ENCODE measurements at regions not wholly inside any gene's neighbourhood (a gene's known extent, or its start where the extent isn't known, plus 50 kb on each side); places are given as distances from the start of the nearest gene placed in this dataset.

DNA sequence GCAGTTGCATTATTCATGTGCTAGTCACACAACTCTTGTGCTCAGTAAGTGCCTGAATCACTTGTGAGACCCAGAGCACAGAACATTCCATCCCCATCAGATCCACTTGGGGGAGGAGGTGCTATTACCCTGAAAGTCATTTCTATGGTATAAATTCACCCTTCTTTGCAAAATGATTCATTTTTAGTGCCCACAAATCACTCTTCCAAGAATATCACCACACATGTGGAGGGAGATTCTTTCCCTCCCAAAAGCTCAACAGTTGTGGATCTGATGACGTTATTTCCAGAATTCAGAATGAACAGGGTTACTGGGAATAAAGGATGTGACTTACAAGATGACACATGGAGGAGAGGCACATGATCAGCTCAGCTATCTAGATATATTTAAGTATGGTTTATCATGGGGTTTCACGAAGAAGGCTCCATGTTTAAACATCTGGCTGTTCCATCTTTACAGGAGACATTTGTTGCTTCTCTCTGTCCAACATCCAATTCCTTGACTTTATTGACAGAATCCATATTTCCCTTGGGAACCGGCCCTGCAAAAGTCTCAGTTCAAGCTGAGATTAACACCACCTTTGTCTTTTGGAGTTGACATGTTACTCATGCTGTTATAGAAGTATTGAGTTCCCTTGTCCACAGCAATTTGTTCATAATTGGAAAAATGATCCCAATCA lies 214.2 kb upstream of the PROK2 start:
- H3K4me3 ChIP-seq (ENCODE audit: low read length in 2 of 2) = no peak overlapping the region
- ChIA-PET CTCF (ENCODE audit: partially characterized antibody) (no interaction called here), POLR2A (ENCODE audit: partially characterized antibody) (no interaction called here)
- no peak for DNase-seq
- no peak overlapping the region for H3K27ac ChIP-seq (ENCODE audit: low read depth, low read length)
- Mint-ChIP-seq H3K27ac (no peak overlapping the region), H3K4me1 (no peaks in the 10 kb centered on the region), H3K36me3 (no peaks in the 10 kb centered on the region), H3K9me3 (no peaks in the 10 kb centered on the region), H3K4me3 (no peak overlapping the region), H3K27me3 (peaks cover 1 to 3% of the 10 kb centered on the region in 2 donors)
- no peaks in the 10 kb centered on the region for H3K27me3 ChIP-seq (ENCODE audit: insufficient read depth, low read length)
- H3K4me1 ChIP-seq (ENCODE audit: insufficient read depth, low read length) = no peaks in the 10 kb centered on the region
- H3K9me3 ChIP-seq (ENCODE audit: control insufficient read depth in 1 of 2, low read length in 2 of 2) = no peaks in the 10 kb centered on the region
- intact Hi-C loops (cut with micrococcal nuclease) = no loop called here
- H3K36me3 ChIP-seq (ENCODE audit: insufficient read depth, low read length) = no peaks in the 10 kb centered on the region

DNA sequence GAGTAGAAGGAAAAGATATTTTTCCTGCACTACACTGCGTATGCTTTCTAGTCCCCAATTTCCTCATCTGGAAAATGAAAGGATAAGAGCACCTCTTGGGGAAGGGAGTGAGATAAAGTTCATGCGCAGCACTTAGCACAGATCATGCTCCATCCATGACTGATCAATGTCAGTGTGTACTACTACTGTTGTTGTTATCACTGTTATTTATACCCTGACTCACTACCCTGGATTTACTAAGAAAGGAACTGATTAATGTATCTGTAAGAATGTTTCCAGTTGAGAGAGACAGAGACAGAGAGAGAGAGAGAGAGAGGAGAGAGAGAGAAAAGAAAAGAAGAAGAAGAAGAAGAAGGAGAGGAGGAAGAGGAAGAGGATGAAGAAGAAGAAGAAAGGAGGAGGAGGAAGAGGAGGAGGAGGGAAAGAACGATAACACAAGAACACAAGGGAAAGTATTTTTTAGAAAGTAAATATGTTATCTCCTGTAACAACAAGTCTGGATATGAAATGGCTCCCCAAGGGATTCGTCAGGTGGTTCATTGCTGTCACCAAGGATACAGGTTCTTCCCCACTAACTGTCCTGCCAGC lies 212.2 kb upstream of the PROK2 start:
- no peaks in the 10 kb centered on the region for H3K36me3 Mint-ChIP-seq
- DNase-seq = no peak
- intact Hi-C loops (cut with micrococcal nuclease) = no loop called here
- Histone ChIP-seq H3K36me3 (ENCODE audit: insufficient read depth, low read length) (no peaks in the 10 kb centered on the region), H3K4me3 (ENCODE audit: low read length in 2 of 2) (no peak overlapping the region), H3K27me3 (ENCODE audit: insufficient read depth, low read length) (no peaks in the 10 kb centered on the region), H3K4me1 (ENCODE audit: insufficient read depth, low read length) (no peaks in the 10 kb centered on the region), H3K27ac (ENCODE audit: low read depth, low read length) (no peak overlapping the region), H3K9me3 (ENCODE audit: control insufficient read depth in 1 of 2, low read length in 2 of 2) (no peaks in the 10 kb centered on the region)
- no peaks in the 10 kb centered on the region for H3K9me3 Mint-ChIP-seq
- H3K4me3 Mint-ChIP-seq = no peak overlapping the region
- H3K4me1 Mint-ChIP-seq = no peaks in the 10 kb centered on the region
- peaks cover 1 to 3% of the 10 kb centered on the region in 2 donors for H3K27me3 Mint-ChIP-seq
- ChIA-PET POLR2A (ENCODE audit: partially characterized antibody) (no interaction called here), CTCF (ENCODE audit: partially characterized antibody) (no interaction called here)
- H3K27ac Mint-ChIP-seq = no peak overlapping the region

DNA sequence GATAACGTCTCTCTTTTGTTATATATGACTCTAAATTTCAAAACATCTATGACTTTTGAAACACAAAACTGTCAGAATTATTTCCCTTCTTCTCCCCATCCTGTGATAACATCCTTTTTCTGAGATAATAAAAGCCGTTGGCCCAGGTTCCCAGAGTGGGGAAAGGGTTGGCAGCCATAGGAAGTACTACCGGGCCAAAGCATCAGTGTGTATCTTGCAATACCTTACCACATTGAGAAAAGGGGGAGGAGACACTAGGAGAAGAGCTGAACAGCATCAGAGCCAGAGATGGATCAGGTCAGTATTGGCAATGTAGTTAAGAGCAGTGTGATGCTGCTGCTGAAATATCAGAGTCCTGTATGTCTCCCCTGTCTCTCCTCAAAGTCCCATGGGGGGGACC lies 210.0 kb upstream of the PROK2 start:
- ChIA-PET CTCF (ENCODE audit: partially characterized antibody) (no interaction called here), POLR2A (ENCODE audit: partially characterized antibody) (no interaction called here)
- H3K36me3 Mint-ChIP-seq = no peaks in the 10 kb centered on the region
- peaks cover 0 to 3% (median 0%) of the 10 kb centered on the region in 8 donors for H3K9me3 Mint-ChIP-seq
- no peaks in the 10 kb centered on the region for H3K27me3 ChIP-seq (ENCODE audit: insufficient read depth, low read length)
- no peak overlapping the region for H3K27ac Mint-ChIP-seq
- no peaks in the 10 kb centered on the region for H3K9me3 ChIP-seq (ENCODE audit: control insufficient read depth in 1 of 2, low read length in 2 of 2)
- intact Hi-C loops (cut with micrococcal nuclease) = no loop called here
- no peaks in the 10 kb centered on the region for H3K36me3 ChIP-seq (ENCODE audit: insufficient read depth, low read length)
- no peak overlapping the region for H3K4me3 ChIP-seq (ENCODE audit: low read length in 2 of 2)
- no peaks in the 10 kb centered on the region for H3K4me1 ChIP-seq (ENCODE audit: insufficient read depth, low read length)
- H3K4me1 Mint-ChIP-seq = no peaks in the 10 kb centered on the region
- H3K27me3 Mint-ChIP-seq = peaks cover 0 to 3% of the 10 kb centered on the region in 2 donors
- DNase-seq = no peak
- H3K27ac ChIP-seq (ENCODE audit: low read depth, low read length) = no peak overlapping the region
- H3K4me3 Mint-ChIP-seq = no peak overlapping the region

DNA sequence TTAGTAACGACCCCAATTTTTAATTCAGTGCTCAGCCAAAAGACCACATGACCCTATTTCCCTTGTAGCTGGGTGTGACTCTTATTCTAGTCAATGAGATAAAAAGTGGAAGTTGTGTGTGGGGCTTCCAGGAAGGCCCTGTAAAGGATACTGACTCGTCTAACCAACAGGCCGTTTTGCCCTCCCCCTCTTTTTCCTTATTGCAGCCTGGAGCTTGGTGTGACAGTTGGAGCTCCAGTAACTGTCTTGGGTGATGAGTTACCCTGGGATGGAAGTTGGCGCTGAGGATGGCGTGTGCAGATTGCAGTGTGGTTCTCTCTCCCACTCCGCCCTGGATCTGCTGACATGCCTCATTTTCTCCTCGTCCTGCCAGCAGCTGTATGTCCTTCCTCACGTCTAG lies 209.3 kb upstream of the PROK2 start:
- Histone ChIP-seq H3K4me3 (ENCODE audit: low read length in 2 of 2) (no peak overlapping the region), H3K27ac (ENCODE audit: low read depth, low read length) (no peak overlapping the region), H3K9me3 (ENCODE audit: control insufficient read depth in 1 of 2, low read length in 2 of 2) (no peaks in the 10 kb centered on the region), H3K27me3 (ENCODE audit: insufficient read depth, low read length) (no peaks in the 10 kb centered on the region), H3K4me1 (ENCODE audit: insufficient read depth, low read length) (no peaks in the 10 kb centered on the region), H3K36me3 (ENCODE audit: insufficient read depth, low read length) (no peaks in the 10 kb centered on the region)
- H3K4me3 Mint-ChIP-seq = no peak overlapping the region
- H3K4me1 Mint-ChIP-seq = no peaks in the 10 kb centered on the region
- DNase-seq = no peak
- ChIA-PET POLR2A (ENCODE audit: partially characterized antibody) (no interaction called here), CTCF (ENCODE audit: partially characterized antibody) (no interaction called here)
- no peaks in the 10 kb centered on the region for H3K36me3 Mint-ChIP-seq
- H3K27me3 Mint-ChIP-seq = peaks cover 0 to 3% of the 10 kb centered on the region in 2 donors
- H3K27ac Mint-ChIP-seq = no peak overlapping the region
- H3K9me3 Mint-ChIP-seq = peaks cover 0 to 3% (median 0%) of the 10 kb centered on the region in 8 donors
- intact Hi-C loops (cut with micrococcal nuclease) = no loop called here

DNA sequence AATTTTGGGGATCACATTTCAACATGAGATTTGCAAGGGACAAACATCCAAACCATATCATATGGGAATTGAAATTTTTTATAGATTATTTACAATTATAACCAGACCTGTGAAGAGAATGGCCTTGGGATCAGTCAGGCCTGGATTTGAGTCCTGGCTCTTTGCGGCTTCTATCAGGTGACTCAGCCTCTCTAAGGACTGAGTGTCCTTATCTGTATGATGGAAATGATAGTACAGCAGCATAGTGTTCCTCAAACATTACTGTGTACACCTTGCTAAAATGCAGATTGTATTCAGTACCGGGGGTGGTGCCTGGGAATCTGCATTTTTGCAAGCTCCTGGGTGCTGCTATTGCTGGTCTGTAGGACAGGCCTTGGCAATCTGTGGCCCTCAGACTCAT lies 206.7 kb upstream of the PROK2 start:
- H3K27ac Mint-ChIP-seq = no peak overlapping the region
- ChIA-PET CTCF (ENCODE audit: partially characterized antibody) (no interaction called here), POLR2A (ENCODE audit: partially characterized antibody) (no interaction called here)
- H3K4me3 Mint-ChIP-seq = no peak overlapping the region
- H3K27me3 Mint-ChIP-seq = no peaks in the 10 kb centered on the region
- no peaks in the 10 kb centered on the region for H3K36me3 Mint-ChIP-seq
- DNase-seq = no peak
- H3K27ac ChIP-seq (ENCODE audit: low read depth, low read length) = no peak overlapping the region
- H3K9me3 Mint-ChIP-seq = peaks cover 0 to 3% (median 0%) of the 10 kb centered on the region in 8 donors
- intact Hi-C loops (cut with micrococcal nuclease) = no loop called here
- peaks cover 0 to 2% (median under 1%) of the 10 kb centered on the region in 4 donors for H3K4me1 Mint-ChIP-seq
- no peaks in the 10 kb centered on the region for H3K27me3 ChIP-seq (ENCODE audit: insufficient read depth, low read length)
- no peak overlapping the region for H3K4me3 ChIP-seq (ENCODE audit: low read length in 2 of 2)
- no peaks in the 10 kb centered on the region for H3K4me1 ChIP-seq (ENCODE audit: insufficient read depth, low read length)
- no peaks in the 10 kb centered on the region for H3K9me3 ChIP-seq (ENCODE audit: control insufficient read depth in 1 of 2, low read length in 2 of 2)
- H3K36me3 ChIP-seq (ENCODE audit: insufficient read depth, low read length) = no peaks in the 10 kb centered on the region

DNA sequence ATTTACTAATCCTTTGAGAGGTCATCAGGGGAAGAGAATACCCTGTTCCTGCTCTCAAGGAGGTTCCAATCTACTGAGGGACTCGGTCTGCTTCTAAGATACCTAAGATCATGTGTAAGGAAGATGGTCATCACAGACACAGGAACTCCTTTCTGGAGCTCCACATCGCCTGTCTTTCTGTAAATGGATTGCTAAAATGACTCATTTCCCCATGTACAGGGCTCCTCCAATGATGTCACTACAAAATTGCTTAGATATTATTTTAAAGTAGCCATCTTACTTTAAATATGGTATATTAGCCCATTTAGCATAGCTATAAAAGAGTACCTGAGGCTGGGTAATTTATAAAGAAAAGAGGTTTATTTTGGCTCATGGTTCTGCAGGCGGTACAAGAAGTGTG lies 206.1 kb upstream of the PROK2 start:
- intact Hi-C loops (cut with micrococcal nuclease) = no loop called here
- ChIA-PET POLR2A (ENCODE audit: partially characterized antibody) (no interaction called here), CTCF (ENCODE audit: partially characterized antibody) (interaction anchor here (1.5 kb wide), 1 partner anchor 11 kb away, joined by 3 read pairs; no protein-coding TSS in a partner anchor)
- Histone ChIP-seq H3K4me1 (ENCODE audit: insufficient read depth, low read length) (no peaks in the 10 kb centered on the region), H3K27ac (ENCODE audit: low read depth, low read length) (no peak overlapping the region), H3K9me3 (ENCODE audit: control insufficient read depth in 1 of 2, low read length in 2 of 2) (no peaks in the 10 kb centered on the region), H3K27me3 (ENCODE audit: insufficient read depth, low read length) (no peaks in the 10 kb centered on the region), H3K4me3 (ENCODE audit: low read length in 2 of 2) (no peak overlapping the region), H3K36me3 (ENCODE audit: insufficient read depth, low read length) (no peaks in the 10 kb centered on the region)
- Mint-ChIP-seq H3K4me1 (peaks cover 0 to 2% (median under 1%) of the 10 kb centered on the region in 4 donors), H3K4me3 (no peak overlapping the region), H3K27ac (no peak overlapping the region), H3K36me3 (no peaks in the 10 kb centered on the region), H3K9me3 (peaks cover 0 to 3% (median 0%) of the 10 kb centered on the region in 8 donors), H3K27me3 (no peaks in the 10 kb centered on the region)
- DNase-seq = no peak

DNA sequence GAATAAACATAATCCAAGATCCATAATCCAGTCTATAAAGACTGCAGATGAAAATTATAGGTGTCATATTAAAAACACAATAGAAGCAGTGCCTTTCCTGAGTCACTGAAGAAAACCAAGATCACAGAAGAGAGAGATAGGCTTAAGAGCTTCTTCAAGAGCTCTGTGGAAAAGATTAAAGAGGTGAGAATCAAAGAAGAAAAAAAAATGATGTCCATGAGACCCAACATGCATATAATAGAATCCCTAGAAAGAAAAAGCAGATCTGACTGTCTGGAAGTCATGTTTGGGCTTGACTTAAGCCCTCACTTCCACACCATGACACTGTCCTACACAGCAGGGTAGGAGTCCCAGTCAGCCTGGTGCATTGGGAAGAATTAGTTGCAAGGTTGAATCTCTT lies 205.6 kb upstream of the PROK2 start:
- POLR2A ChIA-PET (ENCODE audit: partially characterized antibody) = no interaction called here

More for the DNA sequence above, 205.6 kb upstream of the PROK2 start:
- H3K4me3 ChIP-seq (ENCODE audit: low read length in 2 of 2) = no peak overlapping the region
- Mint-ChIP-seq H3K9me3 (peaks cover 0 to 3% (median 0%) of the 10 kb centered on the region in 8 donors), H3K4me1 (peaks cover under 1 to 2% (median 2%) of the 10 kb centered on the region in 4 donors), H3K27ac (no peak overlapping the region), H3K4me3 (no peak overlapping the region), H3K27me3 (no peaks in the 10 kb centered on the region), H3K36me3 (no peaks in the 10 kb centered on the region)
- no peak for DNase-seq
- H3K27me3 ChIP-seq (ENCODE audit: insufficient read depth, low read length) = no peaks in the 10 kb centered on the region
- H3K36me3 ChIP-seq (ENCODE audit: insufficient read depth, low read length) = no peaks in the 10 kb centered on the region
- no peaks in the 10 kb centered on the region for H3K9me3 ChIP-seq (ENCODE audit: control insufficient read depth in 1 of 2, low read length in 2 of 2)
- intact Hi-C loops (cut with micrococcal nuclease) = no loop called here
- CTCF ChIA-PET (ENCODE audit: partially characterized antibody) = interaction anchor here (1.5 kb wide), 1 partner anchor 11 kb away, joined by 3 read pairs; no protein-coding TSS in a partner anchor
- H3K27ac ChIP-seq (ENCODE audit: low read depth, low read length) = no peak overlapping the region
- peaks cover under 1% of the 10 kb centered on the region for H3K4me1 ChIP-seq (ENCODE audit: insufficient read depth, low read length)

All from CD4-positive, alpha-beta memory T cell (primary cell).